ENCODE measurements at regions not wholly inside any gene's neighbourhood (a gene's known extent, or its start where the extent isn't known, plus 50 kb on each side); places are given as distances from the start of the nearest gene placed in this dataset.
"Not testable (repeated sequence)": the region's sequence is repeated elsewhere in the genome, so short reads cannot be mapped to it uniquely, and the experiment has no call there.

GRCh38 chr14:54266616-54267015, 130.2 kb upstream of the CDKN3 start:
- TF ChIP-seq CTCF, POLR2A (IDR thresholded peaks at IDR 0.05): not testable (repeated sequence)
